CD4-positive, alpha-beta T cell treated with Interleukin-12 subunit alpha and Interleukin-12 subunit beta, for 1 hour (primary cell): ENCODE measurements at regions not wholly inside any gene's neighbourhood (a gene's known extent, or its start where the extent isn't known, plus 50 kb on each side); places are given as distances from the start of the nearest gene placed in this dataset.

Source experiments
- DNase-seq: peaks from one replicate; pipeline ENCODE4 v3.0.0-alpha.2; 2020

- no peak for DNase-seq
Observed at GRCh38 chr18:11261486-11261885, 112.1 kb upstream of the PIEZO2 start.

- DNase-seq = no peak
Observed at GRCh38 chr18:11260961-11261461, 111.6 kb upstream of the PIEZO2 start.

GRCh38 chr18:11259469-11260150, 110.2 kb upstream of the PIEZO2 start:
- no peak for DNase-seq

GRCh38 chr18:11258039-11258610, 108.8 kb upstream of the PIEZO2 start:
- no peak for DNase-seq

GRCh38 chr18:11256251-11256650, 106.9 kb upstream of the PIEZO2 start:
- DNase-seq = no peak

GRCh38 chr18:11251891-11252270, 102.5 kb upstream of the PIEZO2 start:
- no peak for DNase-seq

- DNase-seq = no peak
Observed at GRCh38 chr18:11251229-11251890, 102.0 kb upstream of the PIEZO2 start.

GRCh38 chr18:11249391-11249790, 100.0 kb upstream of the PIEZO2 start:
- DNase-seq = no peak

- no peak for DNase-seq
Observed at GRCh38 chr18:11247381-11247970, 98.1 kb upstream of the PIEZO2 start.

GRCh38 chr18:11246495-11247300, 97.3 kb upstream of the PIEZO2 start:
- DNase-seq = no peak

- no peak for DNase-seq
Observed at GRCh38 chr18:11245879-11246278, 96.5 kb upstream of the PIEZO2 start.

- no peak for DNase-seq
Observed at GRCh38 chr18:11237484-11237883, 88.1 kb upstream of the PIEZO2 start.

- no peak for DNase-seq
Observed at GRCh38 chr18:11237066-11237465, 87.7 kb upstream of the PIEZO2 start.

- DNase-seq = no peak
Observed at GRCh38 chr18:11224153-11224552, 74.8 kb upstream of the PIEZO2 start.

- DNase-seq = no peak
Observed at GRCh38 chr18:11219571-11219970, 70.2 kb upstream of the PIEZO2 start.

- DNase-seq = no peak
Observed at GRCh38 chr18:11215216-11215615, 65.8 kb upstream of the PIEZO2 start.

GRCh38 chr18:11204020-11204419, 54.7 kb upstream of the PIEZO2 start:
- DNase-seq = no peak

GRCh38 chr18:11199477-11199876, 50.1 kb upstream of the PIEZO2 start:
- no peak for DNase-seq
